ENCODE measurements at regions not wholly inside any gene's neighbourhood (a gene's known extent, or its start where the extent isn't known, plus 50 kb on each side); places are given as distances from the start of the nearest gene placed in this dataset.

GRCh38 chr7:124338861-124339260, 306.0 kb upstream of the TMEM229A start:
- Mint-ChIP-seq H3K4me1 (no peaks in the 10 kb centered on the region), H3K9me3 (no peaks in the 10 kb centered on the region)
- no peak for ATAC-seq (replicated peaks)

GRCh38 chr7:124330731-124331407, 298.0 kb upstream of the TMEM229A start:
- H3K4me3 Mint-ChIP-seq, result no peak overlapping the region
- no peak overlapping the region for H3K27ac Mint-ChIP-seq
- H3K27me3 Mint-ChIP-seq, result no peaks in the 10 kb centered on the region
- no peaks in the 10 kb centered on the region for H3K36me3 Mint-ChIP-seq (ENCODE audit: low read depth)
- H3K4me1 Mint-ChIP-seq, result no peaks in the 10 kb centered on the region
- ATAC-seq (replicated peaks), result no peak
- peaks cover 8% of the 10 kb centered on the region for H3K9me3 Mint-ChIP-seq

More at GRCh38 chr7:124338861-124339260, 306.0 kb upstream of the TMEM229A start:
- Mint-ChIP-seq H3K4me3 (no peak overlapping the region), H3K36me3 (ENCODE audit: low read depth) (no peaks in the 10 kb centered on the region), H3K27ac (no peak overlapping the region), H3K27me3 (no peaks in the 10 kb centered on the region)

- Mint-ChIP-seq H3K27ac (no peak overlapping the region), H3K36me3 (ENCODE audit: low read depth) (no peaks in the 10 kb centered on the region), H3K4me3 (no peak overlapping the region), H3K27me3 (no peaks in the 10 kb centered on the region), H3K9me3 (peaks cover 17% of the 10 kb centered on the region), H3K4me1 (no peaks in the 10 kb centered on the region)
- no peak for ATAC-seq (replicated peaks)
Measured at GRCh38 chr7:124328774-124329173, 295.9 kb upstream of the TMEM229A start.

GRCh38 chr7:124324262-124324661, 291.4 kb upstream of the TMEM229A start:
- Mint-ChIP-seq H3K4me3 (no peak overlapping the region), H3K4me1 (no peaks in the 10 kb centered on the region), H3K36me3 (ENCODE audit: low read depth) (no peaks in the 10 kb centered on the region), H3K9me3 (peaks cover 20% of the 10 kb centered on the region), H3K27ac (no peak overlapping the region), H3K27me3 (no peaks in the 10 kb centered on the region)
- no peak for ATAC-seq (replicated peaks)

GRCh38 chr7:124323597-124323996, 290.7 kb upstream of the TMEM229A start:
- Mint-ChIP-seq H3K27me3 (no peaks in the 10 kb centered on the region), H3K36me3 (ENCODE audit: low read depth) (no peaks in the 10 kb centered on the region), H3K9me3 (peaks cover 20% of the 10 kb centered on the region), H3K27ac (no peak overlapping the region), H3K4me3 (no peak overlapping the region), H3K4me1 (no peaks in the 10 kb centered on the region)
- ATAC-seq (replicated peaks), result no peak

GRCh38 chr7:124322561-124322960, 289.7 kb upstream of the TMEM229A start:
- H3K36me3 Mint-ChIP-seq (ENCODE audit: low read depth), result no peaks in the 10 kb centered on the region
- no peaks in the 10 kb centered on the region for H3K4me1 Mint-ChIP-seq
- peaks cover 20% of the 10 kb centered on the region for H3K9me3 Mint-ChIP-seq
- no peak overlapping the region for H3K27ac Mint-ChIP-seq
- H3K4me3 Mint-ChIP-seq, result no peak overlapping the region
- H3K27me3 Mint-ChIP-seq, result no peaks in the 10 kb centered on the region
- no peak for ATAC-seq (replicated peaks)

- no peaks in the 10 kb centered on the region for H3K4me1 Mint-ChIP-seq
Measured at GRCh38 chr7:124318721-124319450, 286.0 kb upstream of the TMEM229A start.

GRCh38 chr7:124310934-124311390, 278.1 kb upstream of the TMEM229A start:
- H3K36me3 Mint-ChIP-seq (ENCODE audit: low read depth), result no peaks in the 10 kb centered on the region
- ATAC-seq (replicated peaks), result no peak
- peaks cover 12% of the 10 kb centered on the region for H3K9me3 Mint-ChIP-seq
- no peak overlapping the region for H3K4me3 Mint-ChIP-seq
- H3K27ac Mint-ChIP-seq, result no peak overlapping the region
- no peaks in the 10 kb centered on the region for H3K4me1 Mint-ChIP-seq
- no peaks in the 10 kb centered on the region for H3K27me3 Mint-ChIP-seq

More at GRCh38 chr7:124318721-124319450, 286.0 kb upstream of the TMEM229A start:
- Mint-ChIP-seq H3K9me3 (peaks cover 13% of the 10 kb centered on the region), H3K27me3 (no peaks in the 10 kb centered on the region), H3K4me3 (no peak overlapping the region), H3K27ac (no peak overlapping the region), H3K36me3 (ENCODE audit: low read depth) (no peaks in the 10 kb centered on the region)
- ATAC-seq (replicated peaks), result no peak

GRCh38 chr7:124308384-124308783, 275.5 kb upstream of the TMEM229A start:
- Mint-ChIP-seq H3K9me3 (peaks cover 7% of the 10 kb centered on the region), H3K4me3 (no peak overlapping the region), H3K36me3 (ENCODE audit: low read depth) (no peaks in the 10 kb centered on the region), H3K4me1 (no peaks in the 10 kb centered on the region), H3K27ac (no peak overlapping the region), H3K27me3 (no peaks in the 10 kb centered on the region)
- no peak for ATAC-seq (replicated peaks)

GRCh38 chr7:124295289-124295688, 262.4 kb upstream of the TMEM229A start:
- no peaks in the 10 kb centered on the region for H3K36me3 Mint-ChIP-seq (ENCODE audit: low read depth)
- H3K4me3 Mint-ChIP-seq, result no peak overlapping the region
- peaks cover 28% of the 10 kb centered on the region for H3K9me3 Mint-ChIP-seq
- H3K27ac Mint-ChIP-seq, result no peak overlapping the region
- no peaks in the 10 kb centered on the region for H3K4me1 Mint-ChIP-seq
- no peak for ATAC-seq (replicated peaks)
- no peaks in the 10 kb centered on the region for H3K27me3 Mint-ChIP-seq

GRCh38 chr7:124284937-124285336, 252.1 kb upstream of the TMEM229A start:
- H3K36me3 Mint-ChIP-seq (ENCODE audit: low read depth), result no peaks in the 10 kb centered on the region
- peaks cover 10% of the 10 kb centered on the region for H3K9me3 Mint-ChIP-seq
- H3K27me3 Mint-ChIP-seq, result no peaks in the 10 kb centered on the region
- no peak for ATAC-seq (replicated peaks)
- H3K4me3 Mint-ChIP-seq, result no peak overlapping the region
- H3K27ac Mint-ChIP-seq, result no peak overlapping the region
- no peaks in the 10 kb centered on the region for H3K4me1 Mint-ChIP-seq

GRCh38 chr7:124276005-124276622, 243.2 kb upstream of the TMEM229A start:
- ATAC-seq (replicated peaks), result no peak
- no peaks in the 10 kb centered on the region for H3K27me3 Mint-ChIP-seq
- peaks cover 10% of the 10 kb centered on the region for H3K9me3 Mint-ChIP-seq
- H3K27ac Mint-ChIP-seq, result no peak overlapping the region
- no peak overlapping the region for H3K4me3 Mint-ChIP-seq
- no peaks in the 10 kb centered on the region for H3K36me3 Mint-ChIP-seq (ENCODE audit: low read depth)
- H3K4me1 Mint-ChIP-seq, result no peaks in the 10 kb centered on the region

- H3K36me3 Mint-ChIP-seq (ENCODE audit: low read depth), result no peaks in the 10 kb centered on the region
- no peak overlapping the region for H3K4me3 Mint-ChIP-seq
- H3K27ac Mint-ChIP-seq, result no peak overlapping the region
- no peaks in the 10 kb centered on the region for H3K27me3 Mint-ChIP-seq
- peaks cover 10% of the 10 kb centered on the region for H3K9me3 Mint-ChIP-seq
- H3K4me1 Mint-ChIP-seq, result no peaks in the 10 kb centered on the region
- no peak for ATAC-seq (replicated peaks)
Measured at GRCh38 chr7:124275411-124275810, 242.5 kb upstream of the TMEM229A start.

- Mint-ChIP-seq H3K27ac (no peak overlapping the region), H3K9me3 (peaks cover 4% of the 10 kb centered on the region), H3K4me1 (no peaks in the 10 kb centered on the region), H3K4me3 (no peak overlapping the region), H3K27me3 (no peaks in the 10 kb centered on the region), H3K36me3 (ENCODE audit: low read depth) (no peaks in the 10 kb centered on the region)
- ATAC-seq (replicated peaks), result no peak
Measured at GRCh38 chr7:124269774-124270173, 236.9 kb upstream of the TMEM229A start.

- no peaks in the 10 kb centered on the region for H3K4me1 Mint-ChIP-seq
- H3K27ac Mint-ChIP-seq, result no peak overlapping the region
- H3K9me3 Mint-ChIP-seq, result peaks cover 3% of the 10 kb centered on the region
- H3K36me3 Mint-ChIP-seq (ENCODE audit: low read depth), result no peaks in the 10 kb centered on the region
- no peaks in the 10 kb centered on the region for H3K27me3 Mint-ChIP-seq
- no peak overlapping the region for H3K4me3 Mint-ChIP-seq
- ATAC-seq (replicated peaks), result no peak
Measured at GRCh38 chr7:124267154-124267553, 234.3 kb upstream of the TMEM229A start.

Data from activated T-helper 17 cell treated with anti-CD3 and anti-CD28 coated beads, Interleukin-2, amount 50 U/mL, for 72 hours (primary cell).